Stomach (tissue), 4 donors: ENCODE measurements at regions not wholly inside any gene's neighbourhood (a gene's known extent, or its start where the extent isn't known, plus 50 kb on each side); places are given as distances from the start of the nearest gene placed in this dataset.
"Not testable (repeated sequence)": the region's sequence is repeated elsewhere in the genome, so short reads cannot be mapped to it uniquely, and the experiment has no call there.

ENCODE experiments used
- POLR2A ChIP-seq, 4 donors: fragments of 450-650 bp; IDR thresholded peaks; one replicate each; pipeline ENCODE4 v1.6.1; 2016; ENCODE audit warnings: antibody characterized with exemption in 4 of 4, control low read depth in 2 of 4, mild to moderate bottlenecking in 1 of 4, moderate library complexity in 1 of 4
- POLR2AphosphoS5 ChIP-seq, 3 donors: sonication (generic); formaldehyde crosslinking; IDR thresholded peaks; one replicate each; pipeline ENCODE4 v1.6.1; 2016; ENCODE audit warnings: antibody characterized with exemption in 3 of 3
- TF ChIP-seq, protein P1 (sequence below), 7 experiments: fragments of 450-650 bp in 4 of 7; fragments of 200-600 bp in 3 of 7; sonication (generic) in 3 of 7; IDR thresholded peaks; one replicate each; pipeline ENCODE4 v1.5.1; 2016 to 2019; ENCODE audit warnings: antibody characterized with exemption in 7 of 7, control low read depth in 2 of 7, mild to moderate bottlenecking in 1 of 7

DNA sequence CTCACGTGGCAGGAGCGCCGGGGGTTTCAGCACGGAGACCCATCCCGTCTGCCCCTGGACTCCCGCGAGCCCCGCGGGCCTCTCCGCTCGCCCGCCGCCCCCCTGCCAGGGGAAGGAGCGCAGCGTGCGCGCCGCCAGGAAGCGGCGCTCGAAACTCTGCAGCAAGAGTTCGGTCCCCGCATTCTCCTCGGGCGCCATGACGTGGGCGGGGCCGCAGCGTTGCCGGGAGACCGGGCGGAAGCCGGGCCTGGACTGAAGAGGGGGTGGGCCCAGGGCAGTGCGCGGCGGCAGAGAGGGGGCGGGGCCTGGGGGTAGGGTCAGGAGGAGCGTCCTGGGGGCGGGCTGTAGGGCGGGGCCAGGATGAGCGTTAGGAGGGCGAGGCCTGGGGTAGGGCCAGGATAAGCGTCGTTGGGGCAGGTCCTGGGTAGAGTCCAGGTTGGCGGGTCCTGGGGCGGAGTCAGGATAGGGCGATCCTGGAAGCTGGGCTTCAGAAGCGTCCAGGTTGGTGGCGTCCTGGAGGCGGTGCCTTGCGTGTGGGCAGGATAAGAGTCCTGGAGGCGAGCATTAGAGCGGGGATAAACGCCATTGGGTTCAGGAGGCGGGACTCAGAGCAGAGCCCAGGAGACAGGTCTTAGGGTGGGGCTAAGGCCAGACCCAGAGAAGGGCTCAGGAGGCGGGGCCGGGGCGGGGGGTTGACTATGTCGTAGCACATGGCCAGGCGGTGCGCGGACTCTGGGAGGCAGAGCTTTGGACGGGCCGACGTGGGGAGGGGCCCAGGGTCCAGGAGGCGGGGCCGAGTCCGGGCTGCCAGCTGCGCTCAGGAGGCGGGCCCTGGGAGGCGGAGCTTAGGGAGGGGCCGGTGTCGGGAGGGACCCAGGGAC lies 229.0 kb upstream of the FRG2C start:
- TF ChIP-seq, protein P1, sequence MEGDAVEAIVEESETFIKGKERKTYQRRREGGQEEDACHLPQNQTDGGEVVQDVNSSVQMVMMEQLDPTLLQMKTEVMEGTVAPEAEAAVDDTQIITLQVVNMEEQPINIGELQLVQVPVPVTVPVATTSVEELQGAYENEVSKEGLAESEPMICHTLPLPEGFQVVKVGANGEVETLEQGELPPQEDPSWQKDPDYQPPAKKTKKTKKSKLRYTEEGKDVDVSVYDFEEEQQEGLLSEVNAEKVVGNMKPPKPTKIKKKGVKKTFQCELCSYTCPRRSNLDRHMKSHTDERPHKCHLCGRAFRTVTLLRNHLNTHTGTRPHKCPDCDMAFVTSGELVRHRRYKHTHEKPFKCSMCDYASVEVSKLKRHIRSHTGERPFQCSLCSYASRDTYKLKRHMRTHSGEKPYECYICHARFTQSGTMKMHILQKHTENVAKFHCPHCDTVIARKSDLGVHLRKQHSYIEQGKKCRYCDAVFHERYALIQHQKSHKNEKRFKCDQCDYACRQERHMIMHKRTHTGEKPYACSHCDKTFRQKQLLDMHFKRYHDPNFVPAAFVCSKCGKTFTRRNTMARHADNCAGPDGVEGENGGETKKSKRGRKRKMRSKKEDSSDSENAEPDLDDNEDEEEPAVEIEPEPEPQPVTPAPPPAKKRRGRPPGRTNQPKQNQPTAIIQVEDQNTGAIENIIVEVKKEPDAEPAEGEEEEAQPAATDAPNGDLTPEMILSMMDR (IDR thresholded peaks at IDR 0.05) = not testable (repeated sequence)
- not testable (repeated sequence) for TF ChIP-seq POLR2A (IDR thresholded peaks at IDR 0.05)
- TF ChIP-seq POLR2AphosphoS5 (IDR thresholded peaks at IDR 0.05) = peak in 2 of 3 donors; percentile 4 to 33
